ENCODE measurements at regions not wholly inside any gene's neighbourhood (a gene's known extent, or its start where the extent isn't known, plus 50 kb on each side); places are given as distances from the start of the nearest gene placed in this dataset.
"Not testable (repeated sequence)": the region's sequence is repeated elsewhere in the genome, so short reads cannot be mapped to it uniquely, and the experiment has no call there.

- TF ChIP-seq RFX5 (IDR thresholded peaks at IDR 0.05; ENCODE audit: low read depth, low read length); NR2C2 (CRISPR knock-in tag; IDR thresholded peaks at IDR 0.05; ENCODE audit: borderline replicate concordance); JARID2 (CRISPR knock-in tag; IDR thresholded peaks at IDR 0.05; ENCODE audit: insufficient replicate concordance); ZC3H4 (CRISPR knock-in tag; IDR thresholded peaks at IDR 0.05; ENCODE audit: borderline replicate concordance); TAF1 (CRISPR knock-in tag; IDR thresholded peaks at IDR 0.05); MAFF (IDR thresholded peaks at IDR 0.05; ENCODE audit: low read depth, low read length); POLR2A (IDR thresholded peaks at IDR 0.05; ENCODE audit: insufficient read depth in 1 of 2, low read depth in 2 of 2, low read length in 2 of 2); ZNF75D (CRISPR knock-in tag; IDR thresholded peaks at IDR 0.05; ENCODE audit: borderline replicate concordance); CTCF (CRISPR knock-in tag; IDR thresholded peaks at IDR 0.05): not testable (repeated sequence)
Observed at GRCh38 chr2:226532976-226533375, 266.6 kb downstream of the IRS1 start.
